Activated naive CD4-positive, alpha-beta T cell treated with anti-CD3 and anti-CD28 coated beads for 36 hours (primary cell): ENCODE measurements at regions not wholly inside any gene's neighbourhood (a gene's known extent, or its start where the extent isn't known, plus 50 kb on each side); places are given as distances from the start of the nearest gene placed in this dataset.

ENCODE experiments used
- CTCF ChIA-PET: fragments of 350-600 bp; sonication (Branson Sonifier 250); formaldehyde crosslinking; loops from one replicate; lab custom pipeline; 2021; ENCODE audit warnings: antibody characterized with exemption; lab: Charles Lee
- DNase-seq: peaks from one replicate; pipeline ENCODE4 v3.0.0-alpha.2; 2020
- H3K27ac Mint-ChIP-seq: one replicate; pipeline ENCODE4 v1.8.0; 2021; ENCODE audit warnings: mild to moderate bottlenecking, mixed read lengths
- H3K27me3 Mint-ChIP-seq: one replicate; pipeline ENCODE4 v1.8.0; 2021; ENCODE audit warnings: low read depth, mixed read lengths
- H3K36me3 Mint-ChIP-seq: one replicate; pipeline ENCODE4 v1.8.0; 2021; ENCODE audit warnings: low read depth, mixed read lengths
- H3K4me1 Mint-ChIP-seq: one replicate; pipeline ENCODE4 v1.8.0; 2021; ENCODE audit warnings: low read depth, mixed read lengths
- H3K4me3 Mint-ChIP-seq: one replicate; pipeline ENCODE4 v1.8.0; 2021; ENCODE audit warnings: mild to moderate bottlenecking, moderate library complexity, mixed read lengths
- H3K9me3 Mint-ChIP-seq: one replicate; pipeline ENCODE4 v1.8.0; 2021; ENCODE audit warnings: mixed read lengths
- intact Hi-C: fragments of 100-400 bp; cut with micrococcal nuclease; formaldehyde crosslinking; loops from one replicate; pipeline ENCODE4 v1.15.1; 2023

- intact Hi-C loops, result no loop called here
- CTCF ChIA-PET, result no interaction called here
- Mint-ChIP-seq H3K4me1 (no peaks in the 10 kb centered on the region), H3K27me3 (peaks cover 7% of the 10 kb centered on the region), H3K9me3 (no peaks in the 10 kb centered on the region), H3K4me3 (no peak overlapping the region), H3K36me3 (no peaks in the 10 kb centered on the region), H3K27ac (no peak overlapping the region)
- no peak for DNase-seq
These were observed 567.0 kb upstream of the RGMA start for GRCh38 chr15:93656041-93656440.

- no peak overlapping the region for H3K4me3 Mint-ChIP-seq
- no peaks in the 10 kb centered on the region for H3K36me3 Mint-ChIP-seq
- no peaks in the 10 kb centered on the region for H3K4me1 Mint-ChIP-seq
- CTCF ChIA-PET, result no interaction called here
- no peaks in the 10 kb centered on the region for H3K9me3 Mint-ChIP-seq
- peaks cover 3% of the 10 kb centered on the region for H3K27me3 Mint-ChIP-seq
- DNase-seq, result no peak
- intact Hi-C loops, result no loop called here
- H3K27ac Mint-ChIP-seq, result no peak overlapping the region
These were observed 560.8 kb upstream of the RGMA start for GRCh38 chr15:93649691-93650235.

GRCh38 chr15:93646193-93646592, 557.2 kb upstream of the RGMA start:
- intact Hi-C loops, result no loop called here
- no peaks in the 10 kb centered on the region for H3K36me3 Mint-ChIP-seq
- H3K27me3 Mint-ChIP-seq, result peaks cover 2% of the 10 kb centered on the region
- no peak for DNase-seq
- no peak overlapping the region for H3K27ac Mint-ChIP-seq
- H3K4me1 Mint-ChIP-seq, result no peaks in the 10 kb centered on the region
- no peak overlapping the region for H3K4me3 Mint-ChIP-seq
- no peaks in the 10 kb centered on the region for H3K9me3 Mint-ChIP-seq
- CTCF ChIA-PET, result no interaction called here

- Mint-ChIP-seq H3K36me3 (no peaks in the 10 kb centered on the region), H3K4me1 (no peaks in the 10 kb centered on the region), H3K27ac (no peak overlapping the region), H3K4me3 (no peak overlapping the region), H3K9me3 (no peaks in the 10 kb centered on the region), H3K27me3 (peaks cover 4% of the 10 kb centered on the region)
- DNase-seq, result no peak
- intact Hi-C loops, result no loop called here
- CTCF ChIA-PET, result no interaction called here
These were observed 556.6 kb upstream of the RGMA start for GRCh38 chr15:93645594-93645993.

- CTCF ChIA-PET, result no interaction called here
- Mint-ChIP-seq H3K4me3 (no peak overlapping the region), H3K27ac (no peak overlapping the region), H3K27me3 (peaks cover 4% of the 10 kb centered on the region), H3K36me3 (no peaks in the 10 kb centered on the region), H3K4me1 (no peaks in the 10 kb centered on the region), H3K9me3 (no peaks in the 10 kb centered on the region)
- DNase-seq, result no peak
- intact Hi-C loops, result no loop called here
These were observed 555.6 kb upstream of the RGMA start for GRCh38 chr15:93644595-93644994.

GRCh38 chr15:93640411-93640962, 551.5 kb upstream of the RGMA start:
- Mint-ChIP-seq H3K27ac (no peak overlapping the region), H3K36me3 (no peaks in the 10 kb centered on the region), H3K4me1 (no peaks in the 10 kb centered on the region), H3K4me3 (no peak overlapping the region), H3K9me3 (no peaks in the 10 kb centered on the region), H3K27me3 (peaks cover 4% of the 10 kb centered on the region)
- CTCF ChIA-PET, result no interaction called here
- DNase-seq, result no peak
- intact Hi-C loops, result no loop called here

GRCh38 chr15:93631958-93632618, 543.1 kb upstream of the RGMA start:
- H3K9me3 Mint-ChIP-seq, result no peaks in the 10 kb centered on the region
- no peak overlapping the region for H3K27ac Mint-ChIP-seq
- no peaks in the 10 kb centered on the region for H3K27me3 Mint-ChIP-seq
- no peak overlapping the region for H3K4me3 Mint-ChIP-seq
- H3K36me3 Mint-ChIP-seq, result no peaks in the 10 kb centered on the region
- CTCF ChIA-PET, result no interaction called here
- no peak for DNase-seq
- intact Hi-C loops, result no loop called here
- H3K4me1 Mint-ChIP-seq, result no peaks in the 10 kb centered on the region

- Mint-ChIP-seq H3K36me3 (no peaks in the 10 kb centered on the region), H3K4me3 (no peak overlapping the region), H3K27me3 (peaks cover 4% of the 10 kb centered on the region), H3K4me1 (no peaks in the 10 kb centered on the region), H3K27ac (no peak overlapping the region), H3K9me3 (no peaks in the 10 kb centered on the region)
- intact Hi-C loops, result no loop called here
- CTCF ChIA-PET, result interaction anchor here (0.8 to 1.0 kb wide), 2 partner anchors 11 to 23 kb away, joined by 3 read pairs; no protein-coding TSS in a partner anchor
- DNase-seq, result no peak
These were observed 530.6 kb upstream of the RGMA start for GRCh38 chr15:93619597-93619996.

GRCh38 chr15:93617443-93617842, 528.4 kb upstream of the RGMA start:
- DNase-seq, result no peak
- no peak overlapping the region for H3K4me3 Mint-ChIP-seq
- no peaks in the 10 kb centered on the region for H3K4me1 Mint-ChIP-seq
- no peak overlapping the region for H3K27ac Mint-ChIP-seq
- no peaks in the 10 kb centered on the region for H3K36me3 Mint-ChIP-seq
- CTCF ChIA-PET, result no interaction called here
- no peaks in the 10 kb centered on the region for H3K9me3 Mint-ChIP-seq
- intact Hi-C loops, result no loop called here
- H3K27me3 Mint-ChIP-seq, result peaks cover 2% of the 10 kb centered on the region

- H3K4me1 Mint-ChIP-seq, result no peaks in the 10 kb centered on the region
- intact Hi-C loops, result no loop called here
- H3K36me3 Mint-ChIP-seq, result no peaks in the 10 kb centered on the region
- CTCF ChIA-PET, result no interaction called here
- H3K27me3 Mint-ChIP-seq, result peaks cover 2% of the 10 kb centered on the region
- no peak overlapping the region for H3K27ac Mint-ChIP-seq
- no peak overlapping the region for H3K4me3 Mint-ChIP-seq
- DNase-seq, result no peak
- H3K9me3 Mint-ChIP-seq, result no peaks in the 10 kb centered on the region
These were observed 525.5 kb upstream of the RGMA start for GRCh38 chr15:93614386-93615104.

- Mint-ChIP-seq H3K4me3 (no peak overlapping the region), H3K36me3 (no peaks in the 10 kb centered on the region), H3K9me3 (no peaks in the 10 kb centered on the region), H3K4me1 (no peaks in the 10 kb centered on the region), H3K27ac (no peak overlapping the region), H3K27me3 (peaks cover 2% of the 10 kb centered on the region)
- CTCF ChIA-PET, result no interaction called here
- no peak for DNase-seq
- intact Hi-C loops, result no loop called here
These were observed 524.4 kb upstream of the RGMA start for GRCh38 chr15:93613386-93613785.

- H3K4me3 Mint-ChIP-seq, result no peak overlapping the region
- no peaks in the 10 kb centered on the region for H3K4me1 Mint-ChIP-seq
- intact Hi-C loops, result no loop called here
- H3K27me3 Mint-ChIP-seq, result peaks cover 4% of the 10 kb centered on the region
- H3K27ac Mint-ChIP-seq, result no peak overlapping the region
- CTCF ChIA-PET, result no interaction called here
- H3K36me3 Mint-ChIP-seq, result no peaks in the 10 kb centered on the region
- no peak for DNase-seq
- H3K9me3 Mint-ChIP-seq, result no peaks in the 10 kb centered on the region
These were observed 523.9 kb upstream of the RGMA start for GRCh38 chr15:93612953-93613352.

GRCh38 chr15:93610944-93611343, 521.9 kb upstream of the RGMA start:
- Mint-ChIP-seq H3K36me3 (no peaks in the 10 kb centered on the region), H3K4me3 (no peak overlapping the region), H3K4me1 (no peaks in the 10 kb centered on the region), H3K27ac (no peak overlapping the region), H3K9me3 (no peaks in the 10 kb centered on the region), H3K27me3 (peaks cover 2% of the 10 kb centered on the region)
- intact Hi-C loops, result no loop called here
- CTCF ChIA-PET, result no interaction called here
- no peak for DNase-seq
